IMR-90 (cell line): ENCODE measurements at regions not wholly inside any gene's neighbourhood (a gene's known extent, or its start where the extent isn't known, plus 50 kb on each side); places are given as distances from the start of the nearest gene placed in this dataset.

Source experiments
- ATAC-seq: fragments of 200-7000 bp; cut with Tn5 transposase; 2 replicates; pipeline ENCODE4 v1.9.1; 2020; ENCODE audit warnings: low read depth, mild to moderate bottlenecking, moderate library complexity
- BruUV-seq: library from RNA; stranded (reverse); fragments of 400-500 nt; replicated peaks from 2 replicates; lab custom pipeline; 2021; lab: Mats Ljungman, UMichigan
- CTCF ChIA-PET: fragments of 300-600 bp; formaldehyde crosslinking; extraction: SDS; loops from one replicate; lab custom pipeline; 2021; ENCODE audit warnings: antibody characterized with exemption; lab: Yijun Ruan, JAX
- POLR2A ChIA-PET: fragments of 300-600 bp; sonication (Branson Sonifier 250); formaldehyde crosslinking; loops from one replicate; lab custom pipeline; 2022; ENCODE audit warnings: antibody characterized with exemption; ENCODE audit not compliant: unreplicated experiment; lab: Charles Lee
- DNase-seq: peaks from one replicate; pipeline ENCODE4 v3.0.0; 2013
- H2AFZ ChIP-seq: replicated peaks from 2 replicates; pipeline ENCODE3; 2013; ENCODE audit warnings: low read length, mild to moderate bottlenecking; ENCODE audit not compliant: poor library complexity
- H2AK5ac ChIP-seq: 2 replicates; pipeline ENCODE4 v1.6.1; 2013; ENCODE audit warnings: low read depth, low read length, inconsistent platforms
- H2AK9ac ChIP-seq: replicated peaks from 2 replicates; pipeline ENCODE3; 2013; ENCODE audit warnings: mild to moderate bottlenecking, low read depth, low read length, moderate library complexity; ENCODE audit not compliant: poor library complexity
- H2BK120ac ChIP-seq: 2 replicates; pipeline ENCODE4 v1.6.1; 2013; ENCODE audit warnings: low read depth, low read length, inconsistent platforms
- H2BK15ac ChIP-seq: 3 replicates; pipeline ENCODE4 v1.6.1; 2013; ENCODE audit warnings: low read depth, low read length, inconsistent platforms
- H2BK20ac ChIP-seq: 2 replicates; pipeline ENCODE4 v1.6.1; 2013; ENCODE audit warnings: low read depth, mild to moderate bottlenecking, inconsistent platforms, low read length, moderate library complexity
- H2BK5ac ChIP-seq: 2 replicates; pipeline ENCODE4 v1.6.1; 2013; ENCODE audit warnings: mild to moderate bottlenecking, low read depth, low read length, inconsistent platforms; ENCODE audit not compliant: poor library complexity, severe bottlenecking
- H3K14ac ChIP-seq: replicated peaks from 2 replicates; pipeline ENCODE4 v1.6.1; 2013; ENCODE audit warnings: low read depth, low read length, inconsistent platforms
- H3K18ac ChIP-seq: 2 replicates; pipeline ENCODE4 v1.6.1; 2013; ENCODE audit warnings: low read depth, low read length, control low read depth
- H3K23ac ChIP-seq: 2 replicates; pipeline ENCODE4 v1.6.1; 2013; ENCODE audit warnings: low read depth, low read length, inconsistent platforms
- H3K27ac ChIP-seq: 2 replicates; pipeline ENCODE4 v1.5.1; 2013; ENCODE audit warnings: mild to moderate bottlenecking, control low read depth, low read length; ENCODE audit not compliant: insufficient read depth
- H3K27me3 ChIP-seq: 2 replicates; pipeline ENCODE4 v1.6.1; 2013; ENCODE audit warnings: low read length; ENCODE audit not compliant: control insufficient read depth, insufficient read depth
- H3K36me3 ChIP-seq: 2 replicates; pipeline ENCODE4 v1.6.1; 2013; ENCODE audit warnings: low read length, mixed read lengths; ENCODE audit not compliant: control insufficient read depth, insufficient read depth
- H3K4ac ChIP-seq: 2 replicates; pipeline ENCODE4 v1.6.1; 2013; ENCODE audit warnings: low read depth, low read length, inconsistent platforms
- H3K4me1 ChIP-seq: 2 replicates; pipeline ENCODE4 v1.6.1; 2013; ENCODE audit warnings: low read length, mixed read lengths; ENCODE audit not compliant: control insufficient read depth, insufficient read depth
- H3K4me2 ChIP-seq: 2 replicates; pipeline ENCODE4 v1.6.1; 2013; ENCODE audit warnings: low read depth, mild to moderate bottlenecking, control low read depth, low read length, moderate library complexity
- H3K4me3 ChIP-seq: 2 replicates; pipeline ENCODE4 v1.5.1; 2013; ENCODE audit warnings: low read depth, mild to moderate bottlenecking, control low read depth, low read length, moderate library complexity; ENCODE audit not compliant: insufficient read depth
- H3K56ac ChIP-seq: 2 replicates; pipeline ENCODE4 v1.6.1; 2013; ENCODE audit warnings: low read length, inconsistent platforms; ENCODE audit not compliant: insufficient read depth; ENCODE audit errors: extremely low read depth
- H3K79me1 ChIP-seq, 2 experiments: 2 replicates each; pipeline ENCODE4 v1.6.1; 2013; ENCODE audit warnings: low read length in 2 of 2, inconsistent platforms in 1 of 2, low read depth in 1 of 2
- H3K9ac ChIP-seq: 2 replicates; pipeline ENCODE4 v1.6.1; 2013; ENCODE audit warnings: low read depth, low read length, control low read depth
- H3K9me1 ChIP-seq: 2 replicates; pipeline ENCODE4 v1.6.1; 2013; ENCODE audit warnings: low read length, inconsistent platforms; ENCODE audit not compliant: insufficient read depth
- H3K9me3 ChIP-seq: 2 replicates; pipeline ENCODE4 v1.6.1; 2013; ENCODE audit warnings: low read length; ENCODE audit not compliant: control insufficient read depth, insufficient read depth
- H4K20me1 ChIP-seq: 2 replicates; pipeline ENCODE4 v1.6.1; 2013; ENCODE audit warnings: low read length, inconsistent platforms; ENCODE audit not compliant: insufficient read depth
- H4K5ac ChIP-seq: 2 replicates; pipeline ENCODE4 v1.6.1; 2013; ENCODE audit warnings: mild to moderate bottlenecking, low read depth, low read length, control low read depth
- H4K8ac ChIP-seq, 2 experiments: 2 replicates each; pipeline ENCODE4 v1.6.1; 2013; ENCODE audit warnings: low read depth in 2 of 2, low read length in 2 of 2, control low read depth in 1 of 2, inconsistent platforms in 1 of 2
- H4K91ac ChIP-seq: 2 replicates; pipeline ENCODE4 v1.6.1; 2013; ENCODE audit warnings: low read depth, low read length, inconsistent platforms; ENCODE audit not compliant: insufficient read depth
- NFE2L2 ChIP-seq: fragments of 150-350 bp; IDR thresholded peaks from 2 replicates; pipeline ENCODE4 v1.6.1; 2016; ENCODE audit warnings: low read depth, mild to moderate bottlenecking, low read length
- WGBS, 2 experiments: methylation state at CpG; one replicate each; pipeline versions ENCODE4 v1.1.5 to v1.1.7; 2013; ENCODE audit warnings: missing lambda C conversion rate in 2 of 2; ENCODE audit not compliant: insufficient read length in 1 of 2; ENCODE audit errors: extremely low coverage in 2 of 2; 5-methylcytosine and 5-hydroxymethylcytosine counted together
- dilution Hi-C: fragments of 300-500 bp; cut with HindIII; formaldehyde crosslinking; loops from one replicate; pipeline ENCODE4 v1.14.3; 2018; ENCODE audit warnings: low sequenced_read_pairs; ENCODE audit not compliant: unreplicated experiment
- in situ Hi-C: fragments of 300-500 bp; cut with MboI; formaldehyde crosslinking; loops from 3 replicates; pipeline ENCODE4 v1.14.3; 2019; ENCODE audit warnings: low sequenced_read_pairs, inconsistent platforms, mixed read lengths
- intact Hi-C: fragments of 100-400 bp; cut with micrococcal nuclease; formaldehyde crosslinking; loops from 2 replicates; pipeline ENCODE4 v1.10.0; 2022

GRCh38 chr9:7907551-7908337 lies 108.2 kb upstream of the DMAC1 start:
- WGBS, 2 experiments = no CpG with 5 or more reads among the region's 5 CpGs
- no peak overlapping the region for H2BK20ac ChIP-seq
- H3K23ac ChIP-seq = no peak overlapping the region
- ATAC-seq (no peak), DNase-seq (no peak)
- H3K79me1 ChIP-seq = no peaks in the 10 kb centered on the region
- H3K14ac ChIP-seq = no peak overlapping the region
- no peak overlapping the region for H2BK5ac ChIP-seq
- H3K36me3 ChIP-seq = no peaks in the 10 kb centered on the region
- H4K5ac ChIP-seq = no peak overlapping the region
- no peak overlapping the region for H2AK9ac ChIP-seq
- H3K4ac ChIP-seq = no peak overlapping the region
- no TSS peak for BruUV-seq
- no peak overlapping the region for H2AFZ ChIP-seq
- H3K9me1 ChIP-seq = no peaks in the 10 kb centered on the region
- intact Hi-C loops = no loop called here
- H3K4me3 ChIP-seq = no peak overlapping the region
- no peaks in the 10 kb centered on the region for H3K27me3 ChIP-seq
- no peak for TF ChIP-seq NFE2L2
- H4K8ac ChIP-seq = no peak overlapping the region
- POLR2A ChIA-PET = no interaction called here
- H3K9me3 ChIP-seq = no peaks in the 10 kb centered on the region; the same call in 1 of the 2 replicates
- H3K4me2 ChIP-seq = no peak overlapping the region
- in situ Hi-C loops = no loop called here
- no peak overlapping the region for H2BK15ac ChIP-seq
- no peak overlapping the region for H3K18ac ChIP-seq
- no peak overlapping the region for H3K9ac ChIP-seq
- no peak overlapping the region for H4K91ac ChIP-seq
- H3K27ac ChIP-seq = no peak overlapping the region
- CTCF ChIA-PET = no interaction called here
- no peak overlapping the region for H2AK5ac ChIP-seq
- no peak overlapping the region for H3K56ac ChIP-seq
- no peak overlapping the region for H2BK120ac ChIP-seq
- no peaks in the 10 kb centered on the region for H3K4me1 ChIP-seq
- H4K20me1 ChIP-seq = no peaks in the 10 kb centered on the region
- dilution Hi-C loops = no loop called here
